A549 (cell line): ENCODE measurements at regions not wholly inside any gene's neighbourhood (a gene's known extent, or its start where the extent isn't known, plus 50 kb on each side); places are given as distances from the start of the nearest gene placed in this dataset.

ENCODE experiments used
- CTCF ChIP-seq: fragments of >200 bp; sonication (Bioruptor Twin); formaldehyde crosslinking; IDR thresholded peaks from 3 replicates; pipeline ENCODE4 v1.5.1; 2016
- EHMT2 ChIP-seq: fragments of 200-600 bp; sonication (generic); IDR thresholded peaks from 2 replicates; pipeline ENCODE4 v1.6.1; 2016; ENCODE audit warnings: antibody characterized with exemption, low read depth, mild to moderate bottlenecking, moderate library complexity
- EP300 ChIP-seq, 2 experiments: fragments of >200 bp; sonication (Bioruptor Twin); formaldehyde crosslinking; IDR thresholded peaks; 2 replicates in 1 of 2; 3 replicates in 1 of 2; pipeline ENCODE4 v1.6.1; 2016 to 2017
- FOSL2 ChIP-seq, 2 experiments: fragments of 450-650 bp in 1 of 2; fragments of >200 bp in 1 of 2; sonication (Bioruptor Twin) in 1 of 2; formaldehyde crosslinking; IDR thresholded peaks; 2 replicates each; pipeline versions ENCODE4 v1.5.0 to v1.6.1; 2016 to 2020; ENCODE audit warnings: mild to moderate bottlenecking in 1 of 2, moderate library complexity in 1 of 2
- HDAC2 ChIP-seq: fragments of 200-600 bp; sonication (generic); IDR thresholded peaks from 2 replicates; pipeline ENCODE4 v1.6.1; 2016
- HOXB5 ChIP-seq: fragments of 250-450 bp; sonication (Bioruptor Pico); IDR thresholded peaks from 2 replicates; pipeline ENCODE4 v1.5.0; 2020; ENCODE audit warnings: mild to moderate bottlenecking, moderate library complexity
- JUN ChIP-seq, 2 experiments: fragments of >200 bp; sonication (Bioruptor Twin); formaldehyde crosslinking; IDR thresholded peaks; 2 replicates in 1 of 2; 3 replicates in 1 of 2; pipeline ENCODE4 v1.6.1; 2016 to 2017
- JUNB ChIP-seq: fragments of >200 bp; sonication (Bioruptor Twin); formaldehyde crosslinking; IDR thresholded peaks from 2 replicates; pipeline ENCODE4 v1.6.1; 2016
- MYC ChIP-seq: IDR thresholded peaks from 2 replicates; pipeline ENCODE4 v1.6.1; 2012; ENCODE audit warnings: mild to moderate bottlenecking, inconsistent platforms, low read length, improper control_type of control experiment, borderline replicate concordance
- POLR2A ChIP-seq: IDR thresholded peaks from 2 replicates; pipeline ENCODE4 v1.6.1; 2012; ENCODE audit warnings: mild to moderate bottlenecking, low read length
- RAD21 ChIP-seq, 2 experiments: fragments of >200 bp in 1 of 2; sonication (Bioruptor Twin) in 1 of 2; formaldehyde crosslinking in 1 of 2; IDR thresholded peaks in 1 of 2; conservative IDR thresholded peaks in 1 of 2; 2 replicates in 1 of 2; 3 replicates in 1 of 2; pipeline ENCODE4 v1.6.1; 2012 to 2018; ENCODE audit warnings: inconsistent platforms in 1 of 2
- RCOR1 ChIP-seq: fragments of 150-350 bp; IDR thresholded peaks from 2 replicates; pipeline ENCODE4 v1.6.1; 2014; ENCODE audit warnings: antibody characterized with exemption, low read length, low read depth
- RFX5 ChIP-seq: fragments of 450-650 bp; IDR thresholded peaks from 2 replicates; pipeline ENCODE4 v1.7.1; 2014; ENCODE audit warnings: antibody characterized with exemption, mild to moderate bottlenecking, moderate library complexity
- TP53 ChIP-seq: fragments of 250-450 bp; sonication (Bioruptor Pico); IDR thresholded peaks from 2 replicates; pipeline ENCODE4 v1.5.0; 2021; ENCODE audit warnings: mild to moderate bottlenecking, moderate library complexity

- TF ChIP-seq RAD21 (conservative IDR thresholded peaks at IDR 0.05 in 1 of 2, IDR thresholded peaks at IDR 0.05 in 1 of 2): no peak
- TF ChIP-seq HOXB5 (CRISPR knock-in tag): no peak
- TF ChIP-seq POLR2A: no peak
- no peak for TF ChIP-seq RFX5
- TF ChIP-seq HDAC2: no peak
- no peak for TF ChIP-seq JUNB
- no peak for TF ChIP-seq EP300 (IDR thresholded peaks at IDR 0.05)
- no peak for TF ChIP-seq CTCF
- no peak for TF ChIP-seq MYC
- no peak for TF ChIP-seq EHMT2
- no peak for TF ChIP-seq JUN (IDR thresholded peaks at IDR 0.05)
- no peak for TF ChIP-seq RCOR1
- TF ChIP-seq FOSL2 (IDR thresholded peaks at IDR 0.05): no peak
- no peak for TF ChIP-seq FOSL2 (CRISPR knock-in tag; IDR thresholded peaks at IDR 0.05)
- no peak for TF ChIP-seq TP53
Observed at GRCh38 chr5:27900761-27901160, 862.4 kb upstream of the CDH9 start.
